ENCODE measurements at regions not wholly inside any gene's neighbourhood (a gene's known extent, or its start where the extent isn't known, plus 50 kb on each side); places are given as distances from the start of the nearest gene placed in this dataset.

DNA sequence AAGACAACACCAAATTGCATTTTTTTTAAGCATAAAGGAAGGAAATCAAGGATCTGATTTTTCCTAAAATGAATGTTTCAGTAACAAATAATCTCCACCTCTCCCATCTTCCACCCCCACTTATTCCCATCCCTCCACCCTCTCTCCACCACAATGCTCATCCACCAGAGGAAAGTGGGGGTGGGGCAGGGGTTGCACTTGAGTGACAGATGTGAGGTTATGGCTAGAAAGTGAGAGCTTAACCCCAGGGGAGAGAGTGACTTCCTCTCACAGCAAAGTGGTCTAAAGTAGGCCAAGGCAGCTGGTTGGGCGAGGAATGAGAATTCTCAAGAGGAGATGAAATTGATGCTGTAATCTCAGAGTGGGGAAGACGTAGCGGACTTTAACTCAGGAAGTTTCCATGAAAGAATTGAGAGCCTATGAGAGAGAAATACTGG is 104.7 kb downstream of the HNRNPLL start:
- TF ChIP-seq POLR2AphosphoS5 (IDR thresholded peaks at IDR 0.05; ENCODE audit: low read depth) = no peak
- TF ChIP-seq, protein P1, sequence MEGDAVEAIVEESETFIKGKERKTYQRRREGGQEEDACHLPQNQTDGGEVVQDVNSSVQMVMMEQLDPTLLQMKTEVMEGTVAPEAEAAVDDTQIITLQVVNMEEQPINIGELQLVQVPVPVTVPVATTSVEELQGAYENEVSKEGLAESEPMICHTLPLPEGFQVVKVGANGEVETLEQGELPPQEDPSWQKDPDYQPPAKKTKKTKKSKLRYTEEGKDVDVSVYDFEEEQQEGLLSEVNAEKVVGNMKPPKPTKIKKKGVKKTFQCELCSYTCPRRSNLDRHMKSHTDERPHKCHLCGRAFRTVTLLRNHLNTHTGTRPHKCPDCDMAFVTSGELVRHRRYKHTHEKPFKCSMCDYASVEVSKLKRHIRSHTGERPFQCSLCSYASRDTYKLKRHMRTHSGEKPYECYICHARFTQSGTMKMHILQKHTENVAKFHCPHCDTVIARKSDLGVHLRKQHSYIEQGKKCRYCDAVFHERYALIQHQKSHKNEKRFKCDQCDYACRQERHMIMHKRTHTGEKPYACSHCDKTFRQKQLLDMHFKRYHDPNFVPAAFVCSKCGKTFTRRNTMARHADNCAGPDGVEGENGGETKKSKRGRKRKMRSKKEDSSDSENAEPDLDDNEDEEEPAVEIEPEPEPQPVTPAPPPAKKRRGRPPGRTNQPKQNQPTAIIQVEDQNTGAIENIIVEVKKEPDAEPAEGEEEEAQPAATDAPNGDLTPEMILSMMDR (IDR thresholded peaks at IDR 0.05; ENCODE audit: insufficient read depth, low read length) = no peak
- TF ChIP-seq GABPA (IDR thresholded peaks at IDR 0.05; ENCODE audit: low read depth) = no peak
- TF ChIP-seq SPI1 (IDR thresholded peaks at IDR 0.05; ENCODE audit: borderline replicate concordance, low read depth) = peak; percentile 41; the same call in 1 of the 2 replicates
